CD14-positive monocyte (primary cell): ENCODE measurements at regions not wholly inside any gene's neighbourhood (a gene's known extent, or its start where the extent isn't known, plus 50 kb on each side); places are given as distances from the start of the nearest gene placed in this dataset.

Experiments used
- DNase-seq, 3 donors: peaks; one replicate each; pipeline ENCODE4 v3.0.0-alpha.2; 2011 to 2022
- H2AFZ ChIP-seq: 2 replicates; pipeline ENCODE4 v1.6.0; 2012; ENCODE audit warnings: mild to moderate bottlenecking, low read depth, low read length, inconsistent platforms; ENCODE audit not compliant: insufficient read depth, poor library complexity, severe bottlenecking
- H3K27ac ChIP-seq, 2 donors: 1 replicate in 1 of 2; 2 replicates in 1 of 2; pipeline ENCODE4 v1.5.1; 2012 to 2013; ENCODE audit warnings: low read length in 2 of 2, control low read depth in 1 of 2, inconsistent platforms in 1 of 2, low read depth in 1 of 2, mild to moderate bottlenecking in 1 of 2
- H3K27me3 ChIP-seq, 2 donors: one replicate each; pipeline versions ENCODE4 v1.6.0 to v1.6.1; 2011 to 2013; ENCODE audit warnings: low read length in 2 of 2; ENCODE audit not compliant: control insufficient read depth in 2 of 2, insufficient read depth in 2 of 2
- H3K36me3 ChIP-seq, 2 donors: replicated peaks in 1 of 2; 1 replicate in 1 of 2; 2 replicates in 1 of 2; pipeline versions ENCODE4 v1.5.1 to v1.6.1; 2012 to 2013; ENCODE audit warnings: low read length in 2 of 2, control low read depth in 1 of 2, inconsistent platforms in 1 of 2, mild to moderate bottlenecking in 1 of 2; ENCODE audit not compliant: insufficient read depth in 2 of 2, control insufficient read depth in 1 of 2
- H3K4me1 ChIP-seq, 2 donors: 1 replicate in 1 of 2; 2 replicates in 1 of 2; pipeline versions ENCODE4 v1.5.1 to v1.6.1; 2012 to 2013; ENCODE audit warnings: low read length in 2 of 2, control low read depth in 1 of 2, inconsistent platforms in 1 of 2, mild to moderate bottlenecking in 1 of 2, moderate library complexity in 1 of 2; ENCODE audit not compliant: insufficient read depth in 2 of 2, control insufficient read depth in 1 of 2
- H3K4me2 ChIP-seq: replicated peaks from 2 replicates; pipeline ENCODE3; 2012; ENCODE audit warnings: low read length, moderate library complexity, mild to moderate bottlenecking; ENCODE audit not compliant: poor library complexity, severe bottlenecking; ENCODE audit errors: extremely low read depth
- H3K4me3 ChIP-seq, 3 experiments: fragments of 200-600 bp in 1 of 3; sonication (generic) in 1 of 3; replicated peaks in 1 of 3; 1 replicate in 2 of 3; 2 replicates in 1 of 3; pipeline ENCODE4 v1.5.1; 2011 to 2013; ENCODE audit warnings: low read length in 3 of 3, mild to moderate bottlenecking in 3 of 3, control low read depth in 2 of 3, low read depth in 2 of 3, inconsistent platforms in 1 of 3, moderate library complexity in 1 of 3
- H3K79me2 ChIP-seq: 2 replicates; pipeline ENCODE4 v1.6.0; 2012; ENCODE audit warnings: mild to moderate bottlenecking, control low read depth, inconsistent platforms, low read length, moderate library complexity; ENCODE audit not compliant: insufficient read depth
- H3K9ac ChIP-seq: 2 replicates; pipeline ENCODE4 v1.6.0; 2017; ENCODE audit warnings: low read length, mild to moderate bottlenecking; ENCODE audit not compliant: insufficient read depth, poor library complexity, severe bottlenecking
- H3K9me3 ChIP-seq, 2 donors: replicated peaks in 1 of 2; 1 replicate in 1 of 2; 2 replicates in 1 of 2; pipeline versions ENCODE4 v1.5.1 to v1.6.1; 2012 to 2013; ENCODE audit warnings: low read length in 2 of 2, control low read depth in 1 of 2; ENCODE audit not compliant: control insufficient read depth in 1 of 2, insufficient read depth in 1 of 2
- H4K20me1 ChIP-seq: 2 replicates; pipeline ENCODE4 v1.6.0; 2012; ENCODE audit warnings: mild to moderate bottlenecking, low read length, control low read depth, moderate library complexity; ENCODE audit not compliant: insufficient read depth
- H3K27ac Mint-ChIP-seq, 7 donors: one replicate each; pipeline ENCODE4 v1.8.0; 2020; ENCODE audit warnings: mild to moderate bottlenecking in 7 of 7, mixed read lengths in 7 of 7, moderate library complexity in 6 of 7, inconsistent platforms in 2 of 7
- H3K27me3 Mint-ChIP-seq, 3 donors: one replicate each; pipeline ENCODE4 v1.8.0; 2021 to 2022; ENCODE audit warnings: low read depth in 3 of 3, mild to moderate bottlenecking in 3 of 3, mixed read lengths in 3 of 3, moderate library complexity in 3 of 3, inconsistent platforms in 1 of 3
- H3K36me3 Mint-ChIP-seq, 2 donors: one replicate each; pipeline ENCODE4 v1.8.0; 2020; ENCODE audit warnings: mixed read lengths in 2 of 2, inconsistent platforms in 1 of 2, mild to moderate bottlenecking in 1 of 2
- H3K4me1 Mint-ChIP-seq: one replicate; pipeline ENCODE4 v1.8.0; 2020; ENCODE audit warnings: mild to moderate bottlenecking, mixed read lengths
- H3K4me3 Mint-ChIP-seq, 2 donors: one replicate each; pipeline ENCODE4 v1.8.0; 2020; ENCODE audit warnings: mild to moderate bottlenecking in 2 of 2, mixed read lengths in 2 of 2, moderate library complexity in 1 of 2
- H3K9me3 Mint-ChIP-seq, 7 donors: one replicate each; pipeline ENCODE4 v1.8.0; 2020 to 2022; ENCODE audit warnings: mixed read lengths in 7 of 7, mild to moderate bottlenecking in 6 of 7, moderate library complexity in 6 of 7, inconsistent platforms in 2 of 7
- CTCF ChIP-seq: fragments of 200-600 bp; IDR thresholded peaks from one replicate; pipeline ENCODE4 v1.8.0; 2022; ENCODE audit warnings: antibody characterized with exemption, mild to moderate bottlenecking
- WGBS: methylation state at CpG from one replicate; pipeline ENCODE4 v1.1.5; 2013; ENCODE audit warnings: missing lambda C conversion rate; ENCODE audit not compliant: insufficient coverage; 5-methylcytosine and 5-hydroxymethylcytosine counted together
- intact Hi-C, 2 donors: fragments of 100-400 bp; cut with micrococcal nuclease; formaldehyde crosslinking; loops; one replicate each; pipeline versions ENCODE4 v1.15.0 to v1.15.1; 2023

- Histone ChIP-seq H3K4me2 (no peak overlapping the region), H3K4me3 (no peak overlapping the region), H3K9me3 (peaks cover 14% of the 10 kb centered on the region in 2 donors), H3K36me3 (no peaks in the 10 kb centered on the region), H3K79me2 (no peaks in the 10 kb centered on the region), H3K9ac (no peak overlapping the region), H3K27ac (no peak overlapping the region), H4K20me1 (no peaks in the 10 kb centered on the region), H3K4me1 (no peaks in the 10 kb centered on the region), H2AFZ (no peak overlapping the region), H3K27me3 (no peaks in the 10 kb centered on the region)
- H3K4me1 Mint-ChIP-seq, result no peaks in the 10 kb centered on the region
- intact Hi-C loops, result no loop called here
- no peak overlapping the region for H3K4me3 Mint-ChIP-seq
- no peak overlapping the region for H3K27ac Mint-ChIP-seq
- H3K9me3 Mint-ChIP-seq, result peaks cover 2 to 14% (median 8%) of the 10 kb centered on the region in 7 donors
- peaks cover 2% of the 10 kb centered on the region in 3 donors for H3K27me3 Mint-ChIP-seq
- DNase-seq, result no peak
- H3K36me3 Mint-ChIP-seq, result no peaks in the 10 kb centered on the region
- no peak for TF ChIP-seq CTCF
These were observed 469.6 kb downstream of the PDGFC start for GRCh38 chr4:156501962-156502361.

- H3K9me3 ChIP-seq, result peaks cover 5 to 6% of the 10 kb centered on the region in 2 donors
- WGBS, result no CpG with 5 or more reads among the region's 2 CpGs
- no peaks in the 10 kb centered on the region for H3K4me1 Mint-ChIP-seq
These were observed 471.9 kb downstream of the PDGFC start for GRCh38 chr4:156499684-156500083.

More at GRCh38 chr4:156499684-156500083, 471.9 kb downstream of the PDGFC start:
- Mint-ChIP-seq H3K27ac (no peak overlapping the region), H3K9me3 (peaks cover 0 to 6% (median 4%) of the 10 kb centered on the region in 7 donors), H3K27me3 (peaks cover 2% of the 10 kb centered on the region in 3 donors), H3K4me3 (no peak overlapping the region), H3K36me3 (no peaks in the 10 kb centered on the region)
- Histone ChIP-seq H3K4me2 (no peak overlapping the region), H4K20me1 (no peaks in the 10 kb centered on the region), H3K27ac (no peak overlapping the region), H2AFZ (no peak overlapping the region), H3K36me3 (no peaks in the 10 kb centered on the region), H3K4me1 (no peaks in the 10 kb centered on the region), H3K9ac (no peak overlapping the region), H3K4me3 (no peak overlapping the region), H3K79me2 (no peaks in the 10 kb centered on the region), H3K27me3 (no peaks in the 10 kb centered on the region)
- no peak for DNase-seq
- intact Hi-C loops, result no loop called here
- TF ChIP-seq CTCF, result no peak
